ENCODE measurements at regions not wholly inside any gene's neighbourhood (a gene's known extent, or its start where the extent isn't known, plus 50 kb on each side); places are given as distances from the start of the nearest gene placed in this dataset.
"Not testable (repeated sequence)": the region's sequence is repeated elsewhere in the genome, so short reads cannot be mapped to it uniquely, and the experiment has no call there.

DNA sequence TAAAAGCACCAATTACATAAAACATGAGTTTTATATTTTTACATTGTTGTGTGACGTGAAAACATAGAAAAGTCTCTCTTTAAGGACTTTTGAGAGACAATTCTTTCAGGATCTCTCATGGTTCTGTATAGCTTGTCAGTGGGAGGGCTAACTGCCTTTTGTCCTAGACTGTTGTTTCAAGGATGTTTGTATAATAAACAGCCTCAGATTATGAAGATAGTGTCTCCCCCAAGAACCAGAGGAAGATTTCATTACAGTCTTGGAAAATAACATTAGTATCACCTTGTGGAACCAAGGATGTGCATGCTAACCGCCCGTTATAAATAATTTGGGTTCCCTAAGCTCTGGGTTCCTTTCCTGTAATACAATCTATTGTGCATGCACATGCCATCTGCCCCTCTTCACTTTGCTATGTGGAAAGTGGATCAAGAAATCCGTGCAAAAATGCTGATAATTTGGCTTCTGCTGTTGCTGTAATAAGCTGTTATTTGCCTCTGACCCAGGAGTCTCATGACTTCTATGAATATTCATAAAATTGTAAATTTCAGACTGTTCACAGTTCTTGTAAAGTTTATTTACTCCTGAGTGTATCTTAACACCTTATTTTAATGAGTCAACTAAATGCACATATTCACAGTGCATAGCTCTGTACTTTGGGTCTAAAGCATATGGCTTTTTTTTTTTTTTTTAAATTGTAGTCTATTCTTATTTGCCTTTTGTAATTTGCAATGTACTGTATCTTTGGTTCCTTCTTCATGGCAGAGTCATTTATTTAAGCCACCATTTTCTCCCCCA is 265.5 kb downstream of the PTH2R start:
- H3K9me3 ChIP-seq, result no peaks in the 10 kb centered on the region
- H3K4me3 ChIP-seq, result no peak overlapping the region
- no peaks in the 10 kb centered on the region for H3K4me1 ChIP-seq
- DNase-seq (no peak), ATAC-seq (no peak)
- intact Hi-C loops (cut with DNase I), result no loop called here
- TF ChIP-seq CTCF (IDR thresholded peaks at IDR 0.05), result no peak
- H3K27ac ChIP-seq, result no peak overlapping the region
- H3K27me3 ChIP-seq, result no peaks in the 10 kb centered on the region
- no peaks in the 10 kb centered on the region for H3K36me3 ChIP-seq

DNA sequence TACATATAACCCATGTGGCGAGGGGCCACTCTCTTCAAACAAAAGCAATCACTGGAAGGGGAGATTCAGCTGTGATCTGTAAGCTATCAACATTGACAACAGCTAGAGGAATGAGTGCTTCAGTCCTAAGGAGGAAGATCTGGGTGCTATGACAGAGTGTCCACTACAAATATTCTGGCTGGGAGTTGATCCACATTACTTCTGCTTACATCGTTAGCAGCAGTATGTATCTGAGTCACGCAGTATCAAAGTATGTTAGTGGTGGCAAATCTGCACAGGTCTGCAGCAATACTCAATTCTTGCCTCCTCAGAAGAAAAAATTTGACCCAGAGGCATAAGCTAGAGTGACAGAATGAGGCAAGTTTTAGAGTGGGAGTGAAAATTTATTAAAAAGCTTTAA is 267.0 kb downstream of the PTH2R start:
- no peak overlapping the region for H3K27ac ChIP-seq
- no peak overlapping the region for H3K4me3 ChIP-seq
- H3K9me3 ChIP-seq, result no peaks in the 10 kb centered on the region
- intact Hi-C loops (cut with DNase I), result no loop called here
- no peaks in the 10 kb centered on the region for H3K27me3 ChIP-seq
- no peaks in the 10 kb centered on the region for H3K36me3 ChIP-seq
- no peaks in the 10 kb centered on the region for H3K4me1 ChIP-seq
- ATAC-seq, result no peak
- TF ChIP-seq CTCF (IDR thresholded peaks at IDR 0.05), result no peak
- DNase-seq, result no peak

DNA sequence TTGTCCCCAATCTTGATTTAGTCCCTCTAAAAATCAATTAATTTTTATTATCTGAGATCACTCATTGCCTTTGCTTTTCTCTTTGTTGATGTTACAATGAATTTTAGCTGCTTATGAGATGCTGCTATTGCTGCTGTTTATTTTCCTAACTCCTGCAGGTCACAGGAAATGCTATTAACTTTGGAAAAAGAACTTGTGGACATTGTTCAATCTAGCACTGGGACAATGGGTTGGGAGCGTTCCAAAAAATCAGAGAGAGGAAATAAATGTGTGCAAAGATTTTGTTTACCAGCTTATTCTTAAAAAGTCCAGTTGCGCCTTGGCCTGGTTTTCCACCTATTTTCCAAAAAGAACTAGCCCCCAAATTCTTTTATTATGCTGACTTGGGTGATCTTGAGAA is 268.3 kb downstream of the PTH2R start:
- Histone ChIP-seq H3K4me1 (no peaks in the 10 kb centered on the region), H3K9me3 (no peaks in the 10 kb centered on the region), H3K27me3 (no peaks in the 10 kb centered on the region), H3K36me3 (no peaks in the 10 kb centered on the region), H3K4me3 (no peak overlapping the region), H3K27ac (no peak overlapping the region)
- ATAC-seq (no peak), DNase-seq (no peak)
- intact Hi-C loops (cut with DNase I), result no loop called here
- no peak for TF ChIP-seq CTCF (IDR thresholded peaks at IDR 0.05)

DNA sequence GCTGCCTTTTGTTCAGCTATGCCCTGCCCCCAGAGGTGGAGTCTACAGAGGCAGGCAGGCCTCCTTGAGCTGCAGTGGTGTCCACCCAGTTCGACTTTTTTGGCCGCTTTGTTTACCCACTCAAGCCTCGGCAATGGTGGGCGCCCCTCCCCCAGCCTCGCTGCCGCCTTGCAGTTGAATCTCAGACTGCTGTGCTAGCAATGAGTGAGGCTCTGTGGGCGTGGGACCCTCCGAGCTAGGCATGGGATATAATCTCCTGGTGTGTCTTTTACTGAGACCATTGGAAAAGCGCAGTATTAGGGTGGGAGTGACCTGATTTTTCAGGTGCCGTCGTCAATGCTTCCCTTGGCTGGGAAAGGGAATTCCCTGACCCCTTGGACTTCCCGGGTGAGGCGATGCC is 279.3 kb downstream of the PTH2R start:
- H3K27me3 ChIP-seq; intact Hi-C loops (cut with DNase I); H3K36me3 ChIP-seq; H3K4me3 ChIP-seq; H3K9me3 ChIP-seq; ATAC-seq; H3K27ac ChIP-seq; H3K4me1 ChIP-seq; DNase-seq: not testable (repeated sequence)

- H3K27me3 ChIP-seq, result no peaks in the 10 kb centered on the region
- no peaks in the 10 kb centered on the region for H3K36me3 ChIP-seq
- intact Hi-C loops (cut with DNase I), result no loop called here
- no peak overlapping the region for H3K27ac ChIP-seq
- no peaks in the 10 kb centered on the region for H3K4me1 ChIP-seq
- ATAC-seq (no peak), DNase-seq (no peak)
- H3K9me3 ChIP-seq, result peaks cover 5% of the 10 kb centered on the region
- no peak for TF ChIP-seq CTCF (IDR thresholded peaks at IDR 0.05)
- H3K4me3 ChIP-seq, result no peak overlapping the region
Observed at GRCh38 chr2:208686665-208687064, 280.1 kb downstream of the PTH2R start.

GRCh38 chr2:208687720-208688119 is 281.1 kb downstream of the PTH2R start:
- H3K4me3 ChIP-seq; H3K4me1 ChIP-seq; DNase-seq; H3K36me3 ChIP-seq; intact Hi-C loops (cut with DNase I); ATAC-seq; H3K9me3 ChIP-seq; H3K27me3 ChIP-seq; H3K27ac ChIP-seq: not testable (repeated sequence)

DNA sequence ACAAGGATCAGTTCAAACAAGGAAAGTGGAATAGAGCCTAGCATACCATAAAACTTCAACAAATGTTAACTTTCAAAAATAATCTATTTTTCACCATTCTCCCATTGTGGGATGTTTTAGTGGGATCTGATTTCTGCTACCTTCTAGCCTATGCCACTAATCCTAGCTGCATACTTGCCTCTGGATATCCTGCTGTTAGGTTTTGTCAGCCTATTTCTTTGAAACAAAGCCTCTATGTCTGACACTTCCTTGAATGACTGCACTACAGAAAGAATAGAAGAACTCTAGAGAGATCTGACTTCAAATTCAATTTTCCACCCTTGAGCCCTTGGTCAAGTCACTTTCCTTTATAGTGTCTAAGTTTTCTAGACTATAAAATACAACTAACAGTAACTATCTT is 291.5 kb downstream of the PTH2R start:
- no peak overlapping the region for H3K27ac ChIP-seq
- intact Hi-C loops (cut with DNase I), result no loop called here
- ATAC-seq (no peak), DNase-seq (no peak)
- no peak for TF ChIP-seq CTCF (IDR thresholded peaks at IDR 0.05)
- H3K27me3 ChIP-seq, result no peaks in the 10 kb centered on the region
- H3K4me3 ChIP-seq, result no peak overlapping the region
- no peaks in the 10 kb centered on the region for H3K36me3 ChIP-seq
- H3K4me1 ChIP-seq, result no peaks in the 10 kb centered on the region
- no peaks in the 10 kb centered on the region for H3K9me3 ChIP-seq
